Lower lobe of right lung (tissue), 2 donors: ENCODE measurements at regions not wholly inside any gene's neighbourhood (a gene's known extent, or its start where the extent isn't known, plus 50 kb on each side); places are given as distances from the start of the nearest gene placed in this dataset.

ENCODE experiments used
- ATAC-seq, 2 donors: fragments of 200-7000 bp; cut with Tn5 transposase; one replicate each; pipeline ENCODE4 v1.9.1; 2020 to 2022; ENCODE audit warnings: mild to moderate bottlenecking in 2 of 2, moderate library complexity in 2 of 2
- DNase-seq: peaks from one replicate; pipeline ENCODE4 v3.0.0-alpha.2; 2020
- H3K27ac ChIP-seq: fragments of 200-600 bp; one replicate; pipeline ENCODE4 v1.8.0; 2022
- H3K27me3 ChIP-seq: fragments of 200-600 bp; one replicate; pipeline ENCODE4 v1.8.0; 2022; ENCODE audit warnings: low read depth
- H3K36me3 ChIP-seq: fragments of 200-600 bp; one replicate; pipeline ENCODE4 v1.8.0; 2022; ENCODE audit warnings: mild to moderate bottlenecking
- H3K4me1 ChIP-seq: fragments of 200-600 bp; one replicate; pipeline ENCODE4 v1.8.0; 2022
- H3K4me3 ChIP-seq: fragments of 200-600 bp; one replicate; pipeline ENCODE4 v1.8.0; 2022; ENCODE audit warnings: mild to moderate bottlenecking
- H3K9me3 ChIP-seq: fragments of 200-600 bp; one replicate; pipeline ENCODE4 v1.8.0; 2022
- CTCF ChIP-seq: fragments of 200-600 bp; IDR thresholded peaks from one replicate; pipeline ENCODE4 v1.8.0; 2022; ENCODE audit warnings: antibody characterized with exemption, mild to moderate bottlenecking
- intact Hi-C: fragments of 100-400 bp; cut with DNase I; formaldehyde crosslinking; loops from one replicate; pipeline ENCODE4 v1.11.0; 2022
- donor health status: DM: no; HTN: yes; CAD: no; lungs with severe emphysema.

- DNase-seq = no peak
- H3K9me3 ChIP-seq = no peaks in the 10 kb centered on the region
- H3K4me3 ChIP-seq = no peak overlapping the region
- intact Hi-C loops = no loop called here
- no peak for TF ChIP-seq CTCF
- ATAC-seq = no peak
- H3K27ac ChIP-seq = no peak overlapping the region
- no peaks in the 10 kb centered on the region for H3K36me3 ChIP-seq
- no peaks in the 10 kb centered on the region for H3K4me1 ChIP-seq
- H3K27me3 ChIP-seq = no peaks in the 10 kb centered on the region
Observed at GRCh38 chr6:90463359-90463758, 123.5 kb downstream of the MAP3K7 start.

GRCh38 chr6:90462102-90462501, 124.8 kb downstream of the MAP3K7 start:
- no peaks in the 10 kb centered on the region for H3K4me1 ChIP-seq
- no peak for ATAC-seq
- no peaks in the 10 kb centered on the region for H3K36me3 ChIP-seq
- H3K27ac ChIP-seq = no peak overlapping the region
- no peak for DNase-seq
- H3K27me3 ChIP-seq = no peaks in the 10 kb centered on the region
- intact Hi-C loops = no loop called here
- H3K4me3 ChIP-seq = no peak overlapping the region
- no peaks in the 10 kb centered on the region for H3K9me3 ChIP-seq
- no peak for TF ChIP-seq CTCF

GRCh38 chr6:90461383-90461782, 125.5 kb downstream of the MAP3K7 start:
- Histone ChIP-seq H3K27me3 (no peaks in the 10 kb centered on the region), H3K4me3 (no peak overlapping the region), H3K9me3 (no peaks in the 10 kb centered on the region), H3K27ac (no peak overlapping the region), H3K36me3 (no peaks in the 10 kb centered on the region), H3K4me1 (no peaks in the 10 kb centered on the region)
- no peak for TF ChIP-seq CTCF
- intact Hi-C loops = no loop called here
- DNase-seq = no peak
- ATAC-seq = no peak

GRCh38 chr6:90460051-90460450, 126.8 kb downstream of the MAP3K7 start:
- Histone ChIP-seq H3K27ac (no peak overlapping the region), H3K27me3 (no peaks in the 10 kb centered on the region), H3K4me3 (no peak overlapping the region), H3K9me3 (no peaks in the 10 kb centered on the region), H3K36me3 (no peaks in the 10 kb centered on the region), H3K4me1 (no peaks in the 10 kb centered on the region)
- DNase-seq = no peak
- no peak for ATAC-seq
- no peak for TF ChIP-seq CTCF
- intact Hi-C loops = no loop called here

GRCh38 chr6:90459225-90459758, 127.6 kb downstream of the MAP3K7 start:
- H3K4me3 ChIP-seq = no peak overlapping the region
- H3K36me3 ChIP-seq = no peaks in the 10 kb centered on the region
- H3K4me1 ChIP-seq = no peaks in the 10 kb centered on the region
- intact Hi-C loops = no loop called here
- H3K27me3 ChIP-seq = no peaks in the 10 kb centered on the region
- H3K27ac ChIP-seq = no peak overlapping the region
- no peaks in the 10 kb centered on the region for H3K9me3 ChIP-seq
- no peak for TF ChIP-seq CTCF
- no peak for DNase-seq
- ATAC-seq = no peak
